Liver (tissue), 3 donors: ENCODE measurements at regions not wholly inside any gene's neighbourhood (a gene's known extent, or its start where the extent isn't known, plus 50 kb on each side); places are given as distances from the start of the nearest gene placed in this dataset.

Source experiments
- GABPA ChIP-seq, 2 donors: IDR thresholded peaks in 1 of 2; conservative IDR thresholded peaks in 1 of 2; 2 replicates each; pipeline ENCODE4 v1.6.1; 2016; ENCODE audit warnings: antibody characterized with exemption in 2 of 2, mild to moderate bottlenecking in 1 of 2, moderate library complexity in 1 of 2
- REST ChIP-seq: IDR thresholded peaks from 2 replicates; pipeline ENCODE4 v1.6.1; 2016; ENCODE audit warnings: antibody characterized with exemption, mild to moderate bottlenecking
- YY1 ChIP-seq: IDR thresholded peaks from 2 replicates; pipeline ENCODE4 v1.6.1; 2016; ENCODE audit warnings: antibody characterized with exemption, mild to moderate bottlenecking
- ZBTB33 ChIP-seq: IDR thresholded peaks from 2 replicates; pipeline ENCODE4 v1.6.1; 2016; ENCODE audit warnings: antibody characterized with exemption
- TF ChIP-seq, protein P1 (sequence below): fragments of 150-350 bp; IDR thresholded peaks from 2 replicates; pipeline ENCODE4 v1.5.1; 2017; ENCODE audit warnings: improper control_type of control experiment, low read depth, low read length; ENCODE audit not compliant: missing input control
- TF ChIP-seq, protein P2 (sequence below): IDR thresholded peaks from 2 replicates; pipeline ENCODE4 v1.6.1; 2016; ENCODE audit warnings: antibody characterized with exemption
- donor health status: healthy.
- donor health status: healthy.

- TF ChIP-seq, protein P1, sequence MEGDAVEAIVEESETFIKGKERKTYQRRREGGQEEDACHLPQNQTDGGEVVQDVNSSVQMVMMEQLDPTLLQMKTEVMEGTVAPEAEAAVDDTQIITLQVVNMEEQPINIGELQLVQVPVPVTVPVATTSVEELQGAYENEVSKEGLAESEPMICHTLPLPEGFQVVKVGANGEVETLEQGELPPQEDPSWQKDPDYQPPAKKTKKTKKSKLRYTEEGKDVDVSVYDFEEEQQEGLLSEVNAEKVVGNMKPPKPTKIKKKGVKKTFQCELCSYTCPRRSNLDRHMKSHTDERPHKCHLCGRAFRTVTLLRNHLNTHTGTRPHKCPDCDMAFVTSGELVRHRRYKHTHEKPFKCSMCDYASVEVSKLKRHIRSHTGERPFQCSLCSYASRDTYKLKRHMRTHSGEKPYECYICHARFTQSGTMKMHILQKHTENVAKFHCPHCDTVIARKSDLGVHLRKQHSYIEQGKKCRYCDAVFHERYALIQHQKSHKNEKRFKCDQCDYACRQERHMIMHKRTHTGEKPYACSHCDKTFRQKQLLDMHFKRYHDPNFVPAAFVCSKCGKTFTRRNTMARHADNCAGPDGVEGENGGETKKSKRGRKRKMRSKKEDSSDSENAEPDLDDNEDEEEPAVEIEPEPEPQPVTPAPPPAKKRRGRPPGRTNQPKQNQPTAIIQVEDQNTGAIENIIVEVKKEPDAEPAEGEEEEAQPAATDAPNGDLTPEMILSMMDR, result no peak
- TF ChIP-seq GABPA (IDR thresholded peaks at IDR 0.05 in 1 of 2, conservative IDR thresholded peaks at IDR 0.05 in 1 of 2), result no peak
- no peak for TF ChIP-seq ZBTB33
- TF ChIP-seq, protein P2, sequence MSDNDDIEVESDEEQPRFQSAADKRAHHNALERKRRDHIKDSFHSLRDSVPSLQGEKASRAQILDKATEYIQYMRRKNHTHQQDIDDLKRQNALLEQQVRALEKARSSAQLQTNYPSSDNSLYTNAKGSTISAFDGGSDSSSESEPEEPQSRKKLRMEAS, result no peak
- no peak for TF ChIP-seq YY1
- TF ChIP-seq REST, result no peak
These were observed 118.6 kb upstream of the PRSS58 start for GRCh38 chr7:142376356-142376997.
